HTR-8/SVneo (cell line): ENCODE measurements at regions not wholly inside any gene's neighbourhood (a gene's known extent, or its start where the extent isn't known, plus 50 kb on each side); places are given as distances from the start of the nearest gene placed in this dataset.

Source experiments
- DNase-seq: peaks from one replicate; pipeline ENCODE4 v3.0.0; 2011; ENCODE audit warnings: low spot score, mixed read lengths; ENCODE audit not compliant: insufficient read length
- FAIRE-seq: peaks from 2 replicates; lab custom pipeline; 2011; peaks lifted over from hg19 to GRCh38; lab: Jason Lieb, UNC

GRCh38 chr7:136807598-136807997, 60.9 kb upstream of the CHRM2 start:
- no peak for DNase-seq
- FAIRE-seq = no peak

GRCh38 chr7:136803028-136803427, 65.4 kb upstream of the CHRM2 start:
- DNase-seq = no peak
- no peak for FAIRE-seq

DNA sequence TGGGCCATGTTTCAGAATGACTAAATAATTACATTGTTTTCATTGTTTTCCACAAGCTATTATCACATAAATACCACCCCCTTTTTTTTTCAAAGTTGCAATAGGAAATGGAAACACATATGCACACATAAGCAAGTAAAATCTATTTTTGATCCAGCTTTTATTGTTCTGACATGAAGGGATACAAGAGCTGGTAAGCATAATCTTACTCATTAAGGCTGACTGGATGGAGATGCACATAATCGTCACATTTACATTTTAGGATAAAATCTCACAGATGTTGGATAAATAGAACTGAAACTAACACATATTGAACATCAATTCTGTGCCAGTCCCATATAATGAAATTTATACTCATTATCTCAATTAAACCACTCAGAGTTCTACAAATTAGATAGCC, 84.5 kb upstream of the CHRM2 start:
- no peak for DNase-seq
- no peak for FAIRE-seq

DNA sequence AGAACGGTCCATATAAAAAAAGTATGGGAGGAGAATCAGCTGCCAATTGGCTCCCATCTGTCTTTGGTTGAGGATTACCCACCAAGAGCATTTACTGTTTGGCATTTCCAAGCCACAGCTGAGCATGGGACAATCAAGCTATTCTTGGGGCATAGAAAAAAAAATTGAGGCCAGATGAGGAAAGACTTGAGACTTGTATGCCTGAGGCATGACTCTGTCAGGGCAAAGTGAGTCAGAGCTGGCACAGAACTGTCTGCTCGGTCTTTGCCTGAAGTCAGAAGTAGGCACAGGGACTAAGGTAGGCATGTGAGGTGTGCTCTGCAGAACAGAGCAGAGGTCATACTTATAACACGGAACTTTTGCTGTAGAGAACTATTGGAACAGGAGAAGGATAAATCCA, 126.5 kb upstream of the CHRM2 start:
- no peak for DNase-seq
- FAIRE-seq = no peak

- FAIRE-seq (no peak), DNase-seq (no peak)
These were observed 139.5 kb upstream of the CHRM2 start for GRCh38 chr7:136728945-136729344.

DNA sequence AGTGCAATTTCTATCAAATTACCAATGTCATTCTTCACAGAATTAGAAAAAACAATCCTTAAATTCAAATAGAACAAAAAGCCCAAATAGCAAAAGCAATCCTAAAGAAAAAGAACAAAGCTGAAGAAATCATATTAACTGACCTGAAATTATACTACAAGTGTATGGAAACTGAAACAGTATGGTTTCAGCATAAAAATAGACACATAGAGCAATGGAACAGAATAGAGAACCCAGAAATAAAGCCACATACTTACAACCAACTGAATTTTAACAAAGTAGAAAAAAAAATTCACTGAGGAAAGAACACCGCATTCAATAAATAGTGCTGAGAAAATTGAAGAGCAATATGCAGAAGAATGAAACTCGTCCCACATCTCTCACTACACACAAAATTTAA, 142.0 kb upstream of the CHRM2 start:
- no peak for FAIRE-seq
- no peak for DNase-seq

GRCh38 chr7:136717910-136718557, 150.4 kb upstream of the CHRM2 start:
- DNase-seq = no peak
- FAIRE-seq = no peak

DNA sequence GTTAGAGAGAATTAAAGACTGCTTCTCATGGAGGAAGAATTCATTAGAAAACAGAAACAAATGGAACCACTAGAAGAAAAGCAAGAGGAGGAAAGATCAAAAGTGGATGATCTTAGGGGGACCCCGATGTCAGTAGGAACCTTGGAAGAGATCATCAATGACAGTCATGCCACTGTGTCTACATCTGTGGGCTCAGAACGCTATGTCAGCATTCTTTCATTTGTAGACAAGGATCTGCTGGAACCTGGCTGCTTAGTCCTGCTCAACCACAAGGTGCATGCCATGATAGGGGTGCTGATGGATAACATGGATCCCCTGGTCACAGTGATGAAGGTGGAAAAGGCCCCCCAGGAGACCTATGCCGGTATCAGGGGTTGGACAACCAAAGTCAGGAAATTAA, 154.4 kb upstream of the CHRM2 start:
- no peak for DNase-seq
- no peak for FAIRE-seq

GRCh38 chr7:136710751-136711150, 157.7 kb upstream of the CHRM2 start:
- DNase-seq (no peak), FAIRE-seq (no peak)

DNA sequence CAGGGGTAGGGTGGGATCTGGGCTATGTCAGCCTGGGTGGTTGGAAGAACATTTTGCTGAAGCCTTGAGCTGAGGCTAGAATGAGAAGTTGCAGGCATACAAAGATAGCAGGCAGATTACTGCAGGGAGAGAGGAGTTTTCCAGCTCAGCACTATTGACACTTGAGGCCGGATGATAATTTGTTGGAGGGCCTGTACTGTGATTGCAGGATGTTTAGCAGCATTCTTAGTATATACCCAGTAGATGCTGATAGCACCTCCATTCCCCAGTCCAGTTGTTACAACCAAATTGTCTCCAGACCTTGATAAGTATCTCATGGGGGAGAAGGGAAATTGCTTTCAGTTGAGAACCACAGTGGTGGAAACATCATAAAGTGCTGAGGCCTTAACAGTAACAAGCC, 158.6 kb upstream of the CHRM2 start:
- FAIRE-seq (no peak), DNase-seq (no peak)

DNA sequence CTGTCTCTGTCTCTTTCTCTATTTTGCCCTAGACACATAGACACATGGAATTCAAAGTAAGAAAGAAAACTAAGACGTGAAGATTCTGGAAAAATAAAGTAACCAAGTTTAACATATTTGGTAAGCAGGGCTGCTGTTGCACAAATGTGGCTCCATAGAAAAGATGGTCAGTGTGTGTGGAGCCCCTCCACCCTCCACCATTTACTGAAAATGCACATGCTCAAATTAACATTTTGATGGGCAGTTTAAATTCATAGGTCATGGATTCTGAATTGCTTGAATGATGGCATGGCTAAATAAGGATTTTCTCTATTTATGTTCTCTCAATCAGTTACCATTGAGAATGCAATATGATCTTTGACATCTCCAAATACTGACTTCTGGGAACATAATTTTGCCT, 165.5 kb upstream of the CHRM2 start:
- DNase-seq = no peak
- no peak for FAIRE-seq

DNA sequence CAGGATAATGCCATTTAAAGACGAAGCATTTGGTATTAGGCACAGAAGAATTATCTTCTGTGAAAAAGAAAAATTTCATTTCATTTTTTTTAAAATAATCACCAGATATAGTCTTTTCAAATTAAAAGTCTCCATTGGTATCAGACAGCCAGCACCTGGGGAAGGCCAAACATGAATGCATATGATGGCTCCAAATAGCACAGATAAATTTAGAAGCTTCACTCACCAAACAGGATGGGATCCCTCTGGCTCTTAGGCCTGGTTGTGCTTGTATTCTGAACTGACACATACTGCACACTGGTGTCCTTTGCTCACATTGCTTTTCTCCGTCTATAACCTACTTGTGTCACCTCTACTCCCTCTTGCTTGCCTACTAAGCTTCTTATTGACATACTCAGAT, 169.5 kb upstream of the CHRM2 start:
- FAIRE-seq (no peak), DNase-seq (no peak)

DNA sequence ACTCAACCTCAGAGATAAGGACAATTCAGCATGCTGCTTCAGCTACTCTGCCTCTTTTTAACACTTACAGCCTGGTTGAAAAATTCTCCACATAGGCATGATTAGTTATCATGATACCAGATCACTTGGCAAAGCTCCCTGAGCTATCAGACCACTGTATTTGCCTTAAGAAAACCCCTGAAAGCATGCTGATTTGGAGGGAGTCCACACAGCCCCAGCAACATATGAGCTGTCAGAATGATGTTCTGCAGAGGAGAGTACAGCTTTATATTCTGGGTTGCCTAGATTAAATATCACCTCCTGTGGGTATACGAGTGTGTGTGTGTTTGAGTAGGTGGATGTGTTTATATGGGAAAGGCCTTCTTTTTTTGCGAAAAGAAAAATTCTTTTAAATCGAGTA, 170.2 kb upstream of the CHRM2 start:
- no peak for FAIRE-seq
- DNase-seq = no peak

DNA sequence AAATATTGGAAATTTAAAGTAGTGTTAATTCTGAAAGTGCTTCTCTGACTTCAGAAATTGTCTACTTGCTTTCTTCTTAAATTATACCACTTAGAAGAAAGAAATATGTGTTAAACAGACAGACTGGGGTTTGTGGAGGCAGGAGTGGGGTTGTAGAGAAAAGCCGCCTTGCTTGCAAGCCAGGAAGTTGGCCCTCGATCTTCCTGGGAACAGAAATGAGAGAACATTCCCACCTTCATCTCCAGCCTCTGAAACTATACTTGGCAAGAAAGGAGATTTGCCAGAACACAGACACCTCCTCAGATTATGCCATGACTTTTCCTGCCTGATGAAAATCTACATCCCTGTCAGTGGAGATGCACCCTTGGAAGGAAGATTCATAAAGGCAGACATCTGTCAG, 171.2 kb upstream of the CHRM2 start:
- DNase-seq = no peak
- FAIRE-seq = no peak

DNA sequence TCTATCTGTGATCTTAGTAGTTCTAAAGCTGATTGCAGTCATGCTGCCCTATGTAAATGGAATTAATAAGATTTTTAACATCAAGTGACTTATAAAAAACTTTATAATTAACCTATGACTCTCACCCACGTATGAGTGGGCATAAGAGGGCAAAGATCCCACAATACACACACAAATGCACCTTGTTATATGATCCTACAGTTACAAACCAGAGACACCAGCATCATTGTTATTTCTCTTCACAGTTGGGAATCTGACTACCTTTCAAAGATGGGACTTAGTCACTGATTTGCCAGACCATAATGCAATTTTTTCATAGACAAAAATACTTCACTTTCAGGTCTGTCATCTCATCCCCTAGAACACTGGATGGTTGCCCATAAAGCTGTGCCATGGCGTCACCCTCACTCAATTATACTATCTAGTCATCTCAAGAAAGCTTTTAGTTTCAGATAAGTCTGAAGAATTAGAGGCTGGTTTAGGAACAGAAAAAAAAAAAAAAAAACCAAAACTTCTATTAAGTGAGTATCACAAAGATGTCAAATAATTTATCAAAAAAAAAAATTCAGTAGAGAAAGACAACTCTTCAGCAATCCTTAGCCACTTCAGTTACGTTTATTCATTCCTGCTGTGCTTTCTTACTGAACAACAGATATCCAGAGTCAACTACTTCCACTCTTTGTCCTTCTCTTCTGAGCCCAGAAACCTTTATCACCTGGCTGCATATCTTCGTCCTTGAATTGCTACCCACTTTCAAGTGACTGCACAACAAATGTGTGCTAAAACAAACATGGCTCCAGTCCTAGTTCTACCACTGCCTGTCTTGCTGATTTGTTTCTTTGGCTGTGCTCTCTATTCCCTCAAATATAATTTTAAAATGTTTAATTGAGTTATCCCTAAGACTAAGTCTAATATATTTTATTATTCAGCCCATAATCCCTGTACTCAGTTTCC, 175.0 kb upstream of the CHRM2 start:
- no peak for FAIRE-seq
- DNase-seq = no peak

DNA sequence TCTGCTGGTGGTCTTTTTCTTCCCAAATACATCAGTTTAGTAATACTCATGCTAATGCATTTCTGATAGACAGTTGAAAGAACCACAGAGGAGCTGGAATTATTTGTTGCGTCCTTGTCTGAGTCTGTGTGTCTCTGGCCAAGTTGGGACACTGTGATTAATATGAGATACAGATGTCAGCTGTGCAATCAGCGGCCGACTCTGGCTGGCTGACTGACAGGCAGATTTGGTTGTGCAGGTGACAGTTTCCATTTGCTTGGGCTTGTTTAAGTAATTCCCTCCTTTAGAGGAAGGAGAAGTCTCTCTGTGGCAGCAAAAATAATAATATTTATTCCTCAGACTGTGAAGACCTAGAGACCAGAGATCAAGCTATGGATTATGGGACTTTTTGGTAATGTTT, 176.2 kb upstream of the CHRM2 start:
- no peak for DNase-seq
- no peak for FAIRE-seq

GRCh38 chr7:136688601-136689000, 179.9 kb upstream of the CHRM2 start:
- no peak for FAIRE-seq
- DNase-seq = no peak

DNA sequence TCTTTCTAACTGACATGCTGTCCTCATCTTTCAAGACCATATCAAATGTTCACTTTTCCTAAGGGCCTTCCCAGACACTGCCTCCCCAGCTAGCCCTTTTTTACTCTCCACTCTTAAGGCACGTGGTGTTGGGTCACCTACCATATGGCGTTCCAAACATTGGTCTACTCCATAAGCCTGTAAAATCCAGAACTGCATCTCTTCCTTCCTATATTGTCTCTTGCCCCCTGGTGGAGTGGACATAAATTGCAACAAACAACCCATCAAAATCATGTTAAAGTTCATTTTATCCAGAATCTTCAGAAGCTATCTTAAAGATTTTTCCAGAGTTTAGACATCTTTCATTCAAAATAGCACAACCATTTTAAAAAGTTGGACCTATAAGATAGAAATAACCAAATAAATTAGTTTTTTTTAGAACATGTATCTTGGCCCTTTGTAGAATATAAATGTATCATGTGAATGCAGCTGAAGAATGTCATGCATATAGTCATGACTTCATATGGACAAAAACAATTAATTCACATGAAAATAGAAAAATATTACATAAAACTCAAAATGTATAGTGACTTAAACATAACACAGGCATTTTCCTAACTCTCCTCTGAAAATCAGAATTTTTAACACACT, 180.6 kb upstream of the CHRM2 start:
- no peak for FAIRE-seq
- no peak for DNase-seq

DNA sequence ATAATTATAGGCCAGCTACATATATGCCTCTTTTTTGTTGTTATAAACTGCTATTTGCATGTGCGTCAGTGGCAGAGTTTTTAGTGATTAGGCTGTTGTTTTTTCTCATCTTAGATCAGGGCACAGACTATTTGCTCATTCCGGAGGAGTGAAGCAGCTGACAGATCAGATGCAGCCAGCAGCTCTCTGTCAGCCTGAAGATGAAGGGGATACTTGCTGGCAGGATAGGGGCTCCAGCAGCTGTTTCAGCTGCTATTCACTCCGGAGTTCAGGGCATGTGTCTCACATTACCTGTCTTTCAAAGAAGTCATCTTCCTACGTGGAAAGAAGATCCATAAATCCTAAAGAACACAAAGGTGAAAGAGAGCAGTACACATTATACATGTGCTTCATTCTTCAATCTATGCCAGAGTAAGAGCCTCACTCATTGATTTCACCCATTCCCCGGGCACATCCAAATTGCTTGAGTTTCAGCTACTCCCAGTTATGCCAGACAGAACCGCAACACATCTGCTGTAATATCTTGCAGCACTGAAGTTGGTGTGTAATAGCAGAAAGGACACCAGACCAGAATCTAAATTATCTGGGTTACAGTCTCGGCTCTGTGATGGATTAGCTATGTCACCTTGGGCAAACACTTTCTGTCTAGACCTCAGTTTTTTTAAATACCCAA, 182.8 kb upstream of the CHRM2 start:
- no peak for DNase-seq
- FAIRE-seq = no peak

GRCh38 chr7:136677471-136678365, 190.7 kb upstream of the CHRM2 start:
- DNase-seq (no peak), FAIRE-seq (no peak)
